Fibroblast of upper back skin (primary cell): ENCODE measurements at regions not wholly inside any gene's neighbourhood (a gene's known extent, or its start where the extent isn't known, plus 50 kb on each side); places are given as distances from the start of the nearest gene placed in this dataset.
"Not testable (repeated sequence)": the region's sequence is repeated elsewhere in the genome, so short reads cannot be mapped to it uniquely, and the experiment has no call there.

ENCODE experiments used
- DNase-seq: peaks from one replicate; pipeline ENCODE4 v3.0.0-alpha.2; 2013

DNA sequence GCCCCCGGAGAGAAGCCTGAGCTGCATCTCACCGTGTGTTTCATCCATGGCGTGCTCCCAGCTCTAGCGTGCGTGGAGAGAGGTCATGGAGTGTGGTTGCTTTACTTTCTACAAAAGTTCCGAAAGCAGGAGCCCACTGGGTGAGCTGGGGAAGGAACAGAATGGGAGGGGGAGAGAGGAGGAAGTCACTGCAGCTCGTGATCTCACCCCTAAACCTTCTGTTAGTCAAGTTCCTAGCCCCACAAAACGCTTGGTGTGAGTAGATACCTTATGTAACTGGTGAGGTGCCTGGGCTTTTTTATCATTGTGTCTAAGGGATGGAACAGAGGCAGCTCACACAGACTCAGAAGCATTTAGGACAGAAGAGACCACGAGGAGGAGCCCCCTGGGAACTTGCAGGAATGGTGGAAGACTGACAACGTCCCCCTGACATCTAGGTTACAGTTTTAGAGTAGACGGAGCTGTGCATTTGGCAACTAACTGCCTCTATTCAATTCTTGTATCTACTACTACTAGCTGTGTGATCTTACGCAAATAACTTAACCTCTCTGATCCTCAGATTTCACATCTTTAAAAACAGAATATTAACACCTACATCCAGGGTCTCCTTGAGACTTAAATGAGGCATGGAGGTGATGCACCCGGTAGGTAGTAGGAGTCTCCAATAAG is 123.3 kb downstream of the ARL4C start:
- no peak for DNase-seq

DNA sequence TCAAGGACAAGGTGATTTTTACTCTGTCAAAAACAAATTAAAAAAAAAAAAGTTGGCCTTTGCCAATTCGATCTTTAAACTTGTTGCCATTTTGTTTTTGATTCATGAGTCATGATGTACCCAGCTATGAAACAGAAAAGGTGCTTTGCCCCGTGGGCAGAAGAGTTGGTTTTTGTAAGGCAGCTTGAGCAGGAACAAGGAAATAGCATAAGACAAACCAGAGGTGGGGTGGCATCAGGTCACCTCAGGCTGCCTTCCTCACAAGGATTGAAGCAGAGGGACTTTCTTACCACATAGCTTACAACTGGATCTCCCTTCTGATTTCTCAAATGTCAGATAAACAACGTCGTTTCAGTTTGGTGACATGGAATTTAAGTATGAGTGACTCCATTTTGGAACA is 123.8 kb downstream of the ARL4C start:
- DNase-seq: no peak

DNA sequence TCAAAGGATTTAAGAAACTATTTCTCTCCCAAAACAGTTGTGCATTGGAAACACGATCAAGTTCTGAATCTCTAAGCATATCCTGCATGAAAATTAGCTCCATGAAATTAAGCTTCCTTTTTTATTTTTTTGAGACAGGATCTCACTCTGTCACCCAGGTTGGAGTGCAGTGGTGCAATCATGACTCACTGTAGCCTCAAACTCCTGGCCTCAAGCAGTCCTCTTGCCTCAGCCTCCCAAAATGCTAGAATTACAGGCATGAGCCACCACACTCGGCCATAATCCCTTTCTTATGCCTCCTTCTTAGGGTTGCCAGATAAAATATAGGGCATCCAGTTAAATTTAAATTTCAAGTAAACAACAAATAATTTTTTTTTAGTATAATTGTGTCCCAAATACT is 124.4 kb downstream of the ARL4C start:
- DNase-seq: no peak

DNA sequence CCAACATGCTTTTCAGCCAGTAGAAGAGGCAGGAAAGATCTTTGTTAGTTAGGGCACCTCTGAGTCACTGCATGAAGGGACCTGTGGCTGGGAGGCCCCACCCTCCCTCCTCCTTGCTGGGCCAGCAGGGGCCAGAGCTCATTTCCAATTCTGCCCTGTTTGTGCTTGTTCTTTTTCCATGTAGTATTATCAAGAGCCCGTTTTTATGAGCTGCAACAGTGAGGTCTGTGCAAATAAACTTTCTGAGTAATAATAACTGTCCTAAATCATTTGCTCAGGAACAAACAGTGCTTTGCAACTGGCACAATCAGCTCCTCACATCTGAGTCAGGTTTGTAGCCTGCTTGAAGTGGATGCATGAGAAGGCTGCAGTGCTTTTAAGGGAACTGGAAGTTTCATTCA is 128.0 kb downstream of the ARL4C start:
- DNase-seq: no peak

DNA sequence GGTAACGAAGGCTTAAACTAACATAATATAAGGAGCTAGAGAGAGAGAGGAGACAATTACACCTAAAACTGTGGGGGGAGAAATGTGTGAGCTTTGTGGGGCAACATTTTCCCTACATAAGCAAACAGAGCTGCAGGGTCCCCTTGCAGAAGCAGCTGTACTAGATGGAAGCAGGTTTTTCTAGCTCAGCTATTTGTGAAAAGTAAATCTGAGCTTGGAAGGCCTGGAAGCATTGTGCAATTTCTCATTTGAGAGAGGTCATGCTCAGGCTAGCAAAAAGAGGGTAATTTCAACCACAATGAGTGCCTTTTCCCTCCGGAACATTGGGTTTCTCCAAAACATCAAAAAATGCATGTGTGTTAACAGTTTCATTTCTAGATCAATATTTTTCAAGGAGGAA is 130.0 kb downstream of the ARL4C start:
- no peak for DNase-seq

DNA sequence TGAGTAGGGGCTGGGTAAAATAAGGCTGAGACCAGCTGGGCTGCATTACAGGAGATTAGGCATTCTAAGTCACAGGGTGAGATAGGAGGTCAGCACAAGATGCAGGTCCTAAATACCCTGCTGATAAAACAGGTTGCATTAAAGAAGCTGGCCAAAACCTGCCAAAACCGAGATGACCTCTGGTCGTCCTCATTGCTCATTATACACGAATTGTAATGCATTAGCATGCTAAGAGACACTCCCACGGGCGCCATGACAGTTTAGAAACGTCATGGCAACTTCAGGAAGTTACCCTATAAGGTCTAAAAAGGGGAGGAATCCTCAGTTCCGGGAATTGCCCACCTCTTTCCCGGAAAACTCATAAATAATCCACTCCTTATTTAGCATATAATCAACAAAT is 132.2 kb downstream of the ARL4C start:
- DNase-seq: no peak

DNA sequence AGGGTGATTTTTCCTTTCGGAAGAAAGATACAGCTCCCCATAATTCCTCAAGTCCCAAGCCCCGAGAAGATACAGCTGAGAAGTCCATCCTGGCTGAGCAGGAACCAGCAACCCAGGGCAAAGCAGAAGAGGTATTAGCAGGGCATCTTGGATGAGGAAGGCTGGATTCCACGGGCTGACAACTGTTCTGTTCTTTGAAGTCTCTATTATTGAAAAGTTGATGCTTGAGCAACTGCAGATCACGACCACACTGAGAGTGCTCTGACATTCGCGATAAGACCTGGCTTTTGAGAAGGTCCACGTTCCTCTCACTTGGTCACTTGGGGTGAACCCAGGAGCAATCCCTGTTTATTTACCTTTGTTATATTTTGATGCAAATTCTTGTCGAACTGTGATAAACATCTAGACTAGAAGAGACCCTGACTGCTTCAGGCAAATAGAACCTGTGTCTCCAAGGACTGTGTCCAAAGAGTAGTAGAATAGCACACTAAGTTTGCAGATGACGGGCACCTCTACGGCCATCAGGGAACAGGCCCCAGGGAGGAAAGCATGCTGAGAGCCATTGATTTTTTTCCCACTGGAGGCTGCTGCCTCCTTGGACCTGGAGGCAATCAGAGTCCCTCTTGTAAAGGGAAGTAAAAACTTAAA is 133.1 kb downstream of the ARL4C start:
- DNase-seq: no peak

DNA sequence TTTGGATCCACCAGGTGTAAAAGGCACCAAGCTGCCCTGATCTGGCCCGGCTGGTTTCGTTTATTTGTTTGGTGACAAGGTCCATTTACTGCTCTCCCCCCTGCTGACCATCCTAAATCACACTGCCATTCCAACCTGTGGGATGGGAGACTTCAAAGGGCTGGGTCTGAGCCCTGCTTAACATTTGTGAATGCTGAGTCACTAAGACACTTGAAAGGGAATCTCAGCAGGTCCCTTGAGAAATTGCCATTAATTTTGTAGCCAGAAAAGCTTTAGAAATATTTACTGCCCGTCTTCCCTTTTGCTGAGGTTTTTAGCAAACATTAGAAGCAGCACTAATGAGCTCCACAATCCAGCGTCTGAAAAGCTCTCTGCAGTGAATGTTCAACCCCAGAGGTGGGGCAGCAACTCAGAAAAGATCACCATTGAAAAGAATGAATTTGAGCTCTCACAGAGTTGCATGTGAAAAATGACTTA is 133.8 kb downstream of the ARL4C start:
- peak; percentile 87 for DNase-seq

DNA sequence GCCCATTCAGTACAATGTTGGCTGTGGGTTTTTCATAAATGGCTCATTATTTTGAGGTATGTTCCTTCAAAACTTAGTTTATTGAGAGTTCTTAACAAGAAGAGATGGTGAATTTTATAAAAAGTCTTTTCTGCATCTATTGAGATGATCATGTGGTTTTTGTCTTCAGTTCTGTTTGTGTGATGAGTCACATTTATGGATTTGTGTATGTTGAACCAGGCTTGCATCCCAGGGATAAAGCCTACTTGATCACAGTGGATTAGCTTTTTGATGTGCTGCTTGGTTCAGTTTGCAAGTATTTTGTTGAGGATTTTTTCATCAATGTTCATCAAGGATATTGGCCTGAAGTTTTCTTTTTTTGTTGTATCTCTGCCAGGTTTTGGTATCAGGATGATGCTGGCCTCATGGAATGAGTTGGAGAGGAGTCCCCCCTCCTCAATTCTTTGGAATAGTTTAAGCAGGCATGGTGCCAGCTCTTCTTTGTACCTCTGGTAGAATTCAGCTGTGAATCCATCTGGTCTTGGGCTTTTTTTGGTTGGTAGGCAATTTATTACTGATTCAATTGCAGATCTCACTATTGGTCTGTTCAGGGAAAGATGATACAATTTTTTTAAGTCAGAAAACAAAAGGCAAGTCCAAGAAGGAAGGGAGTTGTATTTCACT is 136.4 kb downstream of the ARL4C start:
- peak; percentile 86 for DNase-seq

DNA sequence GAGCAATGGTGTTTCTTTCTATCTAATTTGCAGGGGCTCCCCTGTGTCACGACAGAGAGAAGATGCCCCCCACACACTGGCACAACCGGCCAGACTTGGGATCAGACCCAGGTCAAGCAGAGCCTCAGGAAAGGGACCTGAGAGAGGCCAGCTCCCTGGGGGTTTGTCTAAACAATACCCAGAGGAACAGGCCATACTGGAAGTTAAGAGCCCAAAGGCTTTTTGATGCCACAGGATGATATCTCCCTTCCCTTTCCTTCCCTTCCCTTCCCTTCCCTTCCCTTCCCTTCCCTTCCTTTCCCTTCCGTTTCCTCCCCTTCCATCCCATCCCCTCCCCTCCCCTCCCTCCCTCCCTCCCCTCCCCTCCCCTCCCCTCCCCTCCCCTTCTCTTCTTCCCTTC is 139.2 kb downstream of the ARL4C start:
- no peak for DNase-seq

DNA sequence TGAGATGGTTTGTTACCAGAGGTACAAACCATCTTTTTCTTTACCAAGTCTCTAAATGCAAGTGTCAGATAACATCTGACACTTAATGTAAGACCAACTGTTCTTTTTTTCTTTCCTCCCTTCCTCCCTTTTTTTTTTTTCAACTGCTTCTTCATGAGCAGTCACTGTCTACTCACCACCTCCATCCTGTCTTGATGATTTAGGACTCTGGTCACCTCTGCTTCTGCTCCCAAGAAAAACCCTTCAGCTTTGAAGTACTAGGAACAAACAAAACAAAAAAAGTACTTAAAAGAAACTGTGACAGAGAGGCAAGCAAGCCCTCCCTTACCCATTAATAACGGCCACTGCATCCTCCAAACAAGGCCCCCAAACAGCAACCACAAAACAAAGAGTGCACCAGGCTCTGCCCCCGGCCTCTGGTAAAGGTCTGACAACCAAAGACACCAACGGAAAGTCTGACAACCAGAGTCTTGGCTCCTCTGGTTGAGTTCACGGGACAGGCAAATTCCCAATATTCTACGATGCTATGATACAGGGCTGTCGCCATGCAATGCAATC is 141.0 kb downstream of the ARL4C start:
- DNase-seq: no peak

DNA sequence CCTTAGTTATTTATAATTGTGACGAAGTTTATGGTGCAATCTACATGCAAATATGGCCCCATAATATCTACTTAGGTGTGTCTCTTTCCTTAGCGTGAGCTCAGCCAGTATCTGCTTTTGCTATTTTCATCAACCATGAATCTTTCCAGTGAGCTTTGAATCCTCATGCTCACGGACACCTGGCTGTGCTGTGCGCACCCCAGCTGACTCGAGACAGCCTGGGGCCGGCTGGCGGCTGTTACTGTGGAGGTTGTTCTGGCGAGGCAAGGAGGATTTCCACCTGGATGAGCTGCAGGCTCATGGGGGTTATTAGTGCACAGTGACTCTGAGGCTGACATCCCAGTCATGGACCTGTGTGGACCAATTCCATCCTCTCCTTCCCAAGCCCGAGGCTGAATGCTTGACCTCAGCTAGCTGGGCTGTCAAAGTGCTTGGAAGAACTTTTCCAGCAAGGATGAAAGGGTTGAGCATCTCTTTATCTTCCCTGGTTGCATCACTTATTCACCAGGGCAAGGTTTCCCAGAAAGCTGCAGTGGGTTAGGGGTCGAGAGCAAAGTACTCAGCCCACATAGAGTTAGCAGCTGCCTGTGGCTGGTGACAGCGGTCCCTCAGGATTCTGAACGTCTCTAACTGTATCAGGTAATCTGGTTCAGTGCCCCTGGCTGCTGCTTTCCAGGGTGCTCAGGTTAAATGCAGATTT is 141.7 kb downstream of the ARL4C start:
- no peak for DNase-seq

DNA sequence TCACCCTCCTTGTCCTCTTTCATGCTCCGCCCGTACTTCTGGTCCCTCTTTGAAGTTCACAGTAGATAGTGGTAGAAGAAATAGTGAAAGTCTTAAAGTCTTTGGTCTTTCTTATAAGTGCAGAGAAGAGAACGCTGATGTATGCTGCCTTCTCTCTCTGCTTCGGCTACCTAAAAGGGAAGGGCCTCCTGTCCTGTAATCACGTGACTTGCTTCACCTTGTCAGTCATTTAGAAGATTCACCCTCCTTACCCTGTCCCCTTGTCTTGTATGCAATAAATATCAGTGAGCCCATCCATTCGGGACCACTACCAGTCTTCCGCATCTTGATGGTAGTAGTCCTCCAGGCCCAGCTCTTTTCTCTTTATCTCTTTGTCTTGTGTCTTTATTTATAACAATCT is 144.6 kb downstream of the ARL4C start:
- no peak for DNase-seq

DNA sequence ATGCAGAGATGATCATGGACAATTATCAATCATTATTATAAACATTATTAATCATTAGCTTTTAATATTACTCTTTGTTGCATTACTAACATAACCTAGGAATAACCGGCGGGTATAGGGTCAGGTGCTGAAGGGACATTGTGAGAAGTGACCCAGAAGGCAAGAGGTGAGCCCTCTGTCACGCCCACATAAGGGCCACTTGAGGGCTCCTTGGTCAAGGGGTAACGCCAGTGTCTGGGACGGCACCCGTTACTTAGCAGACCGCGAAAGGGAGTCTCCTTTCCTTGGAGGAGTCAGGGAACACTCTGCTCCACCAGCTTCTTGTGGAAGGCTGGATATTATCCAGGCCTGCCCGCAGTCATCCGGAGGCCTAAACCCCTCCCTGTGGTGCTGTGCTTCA is 145.0 kb downstream of the ARL4C start:
- DNase-seq: not testable (repeated sequence)

DNA sequence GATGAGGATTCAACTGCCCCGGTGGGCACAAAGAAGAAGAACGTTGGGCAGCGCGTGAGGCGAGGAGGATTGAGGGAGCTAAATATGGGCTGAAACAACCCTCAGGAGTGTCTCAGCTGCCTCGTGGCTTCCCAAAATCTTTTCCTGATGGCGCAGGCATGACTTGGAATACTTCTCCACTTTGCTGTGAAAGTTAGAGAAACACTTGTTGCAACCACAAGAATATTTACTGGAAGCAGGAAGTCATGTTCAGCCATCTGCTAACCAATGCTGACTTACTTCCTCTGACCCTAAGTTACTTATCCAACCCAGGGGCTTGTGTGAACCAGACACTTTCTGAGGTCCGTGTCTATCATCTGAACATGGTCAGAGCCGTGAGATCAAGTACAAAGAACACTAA is 148.8 kb downstream of the ARL4C start:
- DNase-seq: peak; percentile 35

DNA sequence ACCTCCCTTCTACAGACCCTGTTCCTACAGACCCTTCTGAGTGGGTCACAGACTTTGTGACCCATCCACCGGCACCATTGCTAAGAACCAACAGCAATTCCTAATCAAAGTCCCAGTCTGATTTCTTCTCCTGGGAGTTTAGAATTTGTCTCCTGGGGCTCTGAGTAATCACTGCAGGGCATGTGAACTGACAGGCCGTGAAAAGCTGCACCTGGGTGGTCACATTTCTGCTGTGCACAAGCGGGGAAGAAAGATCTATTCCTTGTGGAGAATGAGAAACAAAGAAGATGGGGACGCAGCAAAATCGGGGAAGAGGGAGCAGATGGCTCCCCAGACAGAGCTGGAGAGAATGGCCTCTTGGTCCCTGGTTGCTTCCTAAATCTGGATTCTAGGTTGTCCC is 151.0 kb downstream of the ARL4C start:
- no peak for DNase-seq

DNA sequence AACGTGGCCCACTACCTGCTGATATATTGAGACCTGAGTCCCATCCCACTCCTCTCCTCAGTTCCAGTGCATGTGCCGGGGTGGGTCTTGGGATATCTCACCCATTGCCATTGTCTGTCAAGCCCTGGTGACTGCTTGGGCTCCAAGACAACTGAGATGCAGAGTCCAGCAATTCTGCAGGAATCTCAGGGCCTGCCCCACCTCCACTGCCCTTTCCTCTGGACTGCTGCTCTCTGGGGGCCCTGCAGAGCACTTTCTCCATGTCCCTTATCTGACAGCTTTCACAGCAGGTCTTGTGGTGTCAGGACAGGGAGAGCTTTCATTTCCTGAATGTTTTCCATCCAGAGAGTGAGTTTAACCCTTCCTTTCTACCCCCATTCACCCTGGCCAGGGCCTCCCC is 152.9 kb downstream of the ARL4C start:
- no peak for DNase-seq

DNA sequence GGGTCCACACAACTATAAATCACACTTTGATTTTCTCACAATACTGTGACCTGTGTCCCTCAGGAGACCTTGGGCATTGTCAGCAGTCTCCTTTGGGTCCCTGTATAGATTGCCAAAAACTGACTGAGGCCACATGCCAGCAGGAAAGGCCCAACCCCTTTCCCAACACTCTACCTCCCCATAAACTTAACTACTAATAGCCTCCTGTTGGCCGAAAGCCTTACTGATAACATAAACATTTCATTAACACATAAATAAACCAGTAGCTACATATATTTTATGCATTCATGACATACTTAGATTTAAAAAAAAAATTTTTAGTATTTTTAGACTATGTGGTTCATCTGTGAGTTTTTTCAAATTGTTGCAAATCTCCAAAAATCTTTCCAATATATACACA is 153.5 kb downstream of the ARL4C start:
- DNase-seq: no peak

DNA sequence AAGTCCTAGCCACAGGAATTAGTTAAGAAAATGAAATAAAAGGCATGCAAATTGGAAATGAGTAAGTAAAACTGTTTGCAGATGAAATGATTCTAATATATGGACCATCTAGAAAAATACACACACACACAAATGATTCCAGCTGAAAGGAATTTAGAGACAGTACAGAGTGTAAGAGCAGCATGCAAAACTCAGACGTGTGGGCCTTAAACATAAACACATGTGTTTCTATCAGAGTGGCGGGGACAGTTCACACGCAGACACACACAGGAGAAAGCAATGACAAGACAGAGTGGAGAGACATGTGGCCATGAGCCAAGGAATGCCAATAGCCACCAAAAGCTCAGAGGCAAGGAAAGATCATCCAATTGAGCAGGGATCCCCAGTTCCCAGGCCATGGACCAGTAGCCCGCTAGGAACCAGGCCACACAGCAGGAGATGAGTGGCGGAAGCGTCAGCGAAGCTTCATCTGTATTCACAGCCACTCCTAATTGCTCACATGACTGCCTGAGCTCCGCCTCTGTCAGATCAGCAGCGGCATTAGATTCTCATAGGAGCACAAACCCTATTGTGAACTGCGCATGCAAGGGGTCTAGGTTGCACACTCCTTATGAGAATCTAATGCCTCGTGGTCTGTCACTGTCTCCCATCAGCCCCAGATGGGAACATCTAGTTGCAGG is 155.4 kb downstream of the ARL4C start:
- DNase-seq: peak; percentile 87

DNA sequence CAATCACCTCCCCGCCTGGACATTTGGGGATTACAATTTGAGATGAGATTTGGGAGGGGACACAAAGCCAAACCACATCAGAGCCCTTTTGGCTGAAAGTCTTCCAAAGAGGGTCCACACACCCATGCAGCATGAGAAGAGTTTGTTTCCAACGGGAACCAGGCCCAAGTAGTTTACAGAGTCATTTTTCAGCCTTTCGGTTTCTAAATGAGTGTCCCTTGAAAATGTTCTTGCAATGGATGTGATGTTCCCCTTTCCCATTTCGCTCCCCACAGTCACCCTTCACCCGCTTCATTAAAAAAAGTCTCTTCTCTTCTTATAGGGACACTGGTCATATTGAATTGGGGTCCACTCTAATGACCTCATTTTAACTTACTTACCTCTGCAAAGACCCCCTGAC is 157.4 kb downstream of the ARL4C start:
- DNase-seq: no peak

DNA sequence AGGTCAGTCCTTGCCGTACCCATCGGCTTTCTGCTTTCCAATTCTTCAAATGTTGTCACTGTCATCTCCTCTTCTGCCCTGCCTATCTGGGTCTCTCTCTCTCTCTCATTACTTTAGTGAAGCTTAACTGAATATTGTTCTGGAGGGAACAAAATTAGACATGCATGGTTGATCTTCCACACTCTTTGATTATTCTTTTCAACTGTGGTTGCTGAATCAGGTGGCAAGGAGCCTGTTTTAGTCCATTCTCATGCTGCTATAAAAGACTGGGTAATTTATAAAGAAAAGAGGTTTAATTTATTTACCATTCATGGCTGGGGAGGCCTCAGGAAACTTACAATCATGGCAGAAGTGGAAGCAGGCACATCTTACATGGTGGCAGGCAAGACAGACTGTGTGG is 157.9 kb downstream of the ARL4C start:
- no peak for DNase-seq

DNA sequence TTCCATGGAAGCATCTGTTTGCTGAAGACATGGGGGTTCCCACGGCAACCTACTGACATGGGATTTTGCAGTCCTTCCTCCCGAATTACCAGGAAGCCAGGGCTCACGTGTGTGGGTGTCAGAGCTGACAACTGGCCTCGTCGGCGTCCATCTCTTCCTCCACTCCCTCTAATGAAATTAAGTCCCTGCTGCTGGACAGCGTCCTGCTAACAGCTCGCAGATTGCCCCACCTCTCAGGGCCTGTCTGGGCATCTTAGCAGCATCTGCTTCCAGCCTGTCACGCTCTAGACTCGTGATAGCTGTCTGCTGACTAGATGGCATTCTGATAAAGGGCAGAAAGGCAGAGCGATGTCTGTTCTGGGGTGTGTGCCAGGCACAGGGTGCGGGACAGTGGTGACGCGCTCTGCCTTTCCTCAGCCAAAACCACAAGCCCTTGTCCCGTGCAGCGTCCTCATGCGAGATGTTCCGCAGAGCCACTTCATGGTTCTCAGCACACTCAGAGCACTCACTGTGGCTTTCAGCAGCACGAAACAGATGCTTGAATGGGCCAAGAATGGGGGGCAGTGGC is 161.1 kb downstream of the ARL4C start:
- peak; percentile 63 for DNase-seq
